HepG2 (cell line): ENCODE measurements at regions not wholly inside any gene's neighbourhood (a gene's known extent, or its start where the extent isn't known, plus 50 kb on each side); places are given as distances from the start of the nearest gene placed in this dataset.
A peak's percentile ranks its signal among the peaks of the same experiment; 100 is the strongest.

ENCODE experiments used
- ARID4A ChIP-seq: sonication (generic); formaldehyde crosslinking; IDR thresholded peaks from 2 replicates; pipeline ENCODE4 v1.5.0; 2020; ENCODE audit warnings: mild to moderate bottlenecking, missing genetic modification reagents, borderline replicate concordance
- GATAD2A ChIP-seq: IDR thresholded peaks from 2 replicates; pipeline ENCODE4 v1.6.1; 2016
- IRF1 ChIP-seq: sonication (generic); formaldehyde crosslinking; IDR thresholded peaks from 2 replicates; pipeline ENCODE4 v1.4.0; 2020; ENCODE audit warnings: low read depth, mild to moderate bottlenecking, missing genetic modification reagents
- KDM2A ChIP-seq: sonication (generic); formaldehyde crosslinking; IDR thresholded peaks from 2 replicates; pipeline ENCODE4 v1.4.0; 2020; ENCODE audit warnings: low read depth, missing genetic modification reagents, borderline replicate concordance
- KIAA2018 ChIP-seq: sonication (generic); formaldehyde crosslinking; IDR thresholded peaks from 2 replicates; pipeline ENCODE4 v1.5.0; 2020; ENCODE audit warnings: mild to moderate bottlenecking, missing genetic modification reagents, borderline replicate concordance
- REPIN1 ChIP-seq: sonication (generic); formaldehyde crosslinking; IDR thresholded peaks from 2 replicates; pipeline ENCODE4 v1.8.0; 2022; ENCODE audit warnings: missing genetic modification reagents, low read depth, mild to moderate bottlenecking, borderline replicate concordance
- SNAI1 ChIP-seq: sonication (generic); formaldehyde crosslinking; IDR thresholded peaks from 2 replicates; pipeline ENCODE4 v1.5.0; 2020; ENCODE audit warnings: mild to moderate bottlenecking, missing genetic modification reagents, borderline replicate concordance
- ZBTB46 ChIP-seq: sonication (generic); formaldehyde crosslinking; IDR thresholded peaks from 2 replicates; pipeline ENCODE4 v1.4.0; 2020; ENCODE audit warnings: mild to moderate bottlenecking, missing genetic modification reagents, borderline replicate concordance
- ZMYM4 ChIP-seq: sonication (generic); formaldehyde crosslinking; IDR thresholded peaks from 2 replicates; pipeline ENCODE4 v1.8.1; 2023; ENCODE audit warnings: mild to moderate bottlenecking, missing genetic modification reagents

GRCh38 chr1:222455188-222455879 is 92.6 kb downstream of the HHIPL2 start (continued):
- TF ChIP-seq KIAA2018 (CRISPR knock-in tag) = no peak
- TF ChIP-seq GATAD2A (CRISPR knock-in tag) = peak; percentile 54
- no peak for TF ChIP-seq ZBTB46 (CRISPR knock-in tag)
- peak; percentile 46; the same call in 1 of the 2 replicates for TF ChIP-seq KDM2A
- TF ChIP-seq ARID4A = peak; percentile 28; the same call in 1 of the 2 replicates
- TF ChIP-seq ZMYM4 (CRISPR knock-in tag) = no peak
- no peak for TF ChIP-seq IRF1 (CRISPR knock-in tag)
- TF ChIP-seq SNAI1 = no peak
- peak; percentile 38; the same call in 1 of the 2 replicates for TF ChIP-seq REPIN1 (CRISPR knock-in tag)
